Panc1 (cell line): ENCODE measurements at regions not wholly inside any gene's neighbourhood (a gene's known extent, or its start where the extent isn't known, plus 50 kb on each side); places are given as distances from the start of the nearest gene placed in this dataset.
"Not testable (repeated sequence)": the region's sequence is repeated elsewhere in the genome, so short reads cannot be mapped to it uniquely, and the experiment has no call there.

Experiments
- ATAC-seq: fragments of 200-7000 bp; cut with Tn5 transposase; 2 replicates; pipeline ENCODE4 v1.9.1; 2020; ENCODE audit warnings: mild to moderate bottlenecking, moderate library complexity
- BruUV-seq: library from RNA; stranded (reverse); fragments of 400-500 nt; replicated peaks from 2 replicates; lab custom pipeline; 2021; lab: Mats Ljungman, UMichigan
- CTCF ChIA-PET: fragments of 300-600 bp; sonication (Branson Sonifier 250); formaldehyde crosslinking; loops from one replicate; lab custom pipeline; 2022; ENCODE audit warnings: antibody characterized with exemption; lab: Charles Lee
- POLR2A ChIA-PET: fragments of 300-600 bp; sonication (Branson Sonifier 250); formaldehyde crosslinking; loops from one replicate; lab custom pipeline; 2022; ENCODE audit warnings: antibody characterized with exemption; lab: Charles Lee
- DNase-seq: peaks from one replicate; pipeline ENCODE4 v3.0.0-alpha.2; 2010; ENCODE audit warnings: low read depth, low spot score
- H3K27ac ChIP-seq: 2 replicates; pipeline ENCODE4 v1.5.1; 2011; ENCODE audit warnings: mild to moderate bottlenecking, low read length, inconsistent platforms
- H3K27me3 ChIP-seq: fragments of 200-500 bp; sonication (Bioruptor generic); 2 replicates; pipeline ENCODE4 v1.6.0; 2014; ENCODE audit warnings: low read length, inconsistent platforms; ENCODE audit not compliant: control insufficient read depth, insufficient read depth
- H3K36me3 ChIP-seq: fragments of 200-500 bp; sonication (Bioruptor generic); 2 replicates; pipeline ENCODE4 v1.5.1; 2014; ENCODE audit warnings: inconsistent platforms, mild to moderate bottlenecking, low read length, moderate library complexity; ENCODE audit not compliant: control insufficient read depth, insufficient read depth
- H3K4me1 ChIP-seq: 2 replicates; pipeline ENCODE4 v1.5.1; 2011; ENCODE audit warnings: inconsistent platforms, mild to moderate bottlenecking, low read length, moderate library complexity; ENCODE audit not compliant: control insufficient read depth, insufficient read depth
- H3K4me3 ChIP-seq, 2 experiments: 2 replicates each; pipeline ENCODE4 v1.5.1; 2011 to 2012; ENCODE audit warnings: low read depth in 2 of 2, low read length in 2 of 2, mild to moderate bottlenecking in 2 of 2, inconsistent platforms in 1 of 2, moderate library complexity in 1 of 2
- H3K9me3 ChIP-seq: fragments of 200-500 bp; sonication (Bioruptor generic); 2 replicates; pipeline ENCODE4 v1.5.1; 2014; ENCODE audit warnings: low read depth, mild to moderate bottlenecking, inconsistent platforms, low read length, moderate library complexity; ENCODE audit not compliant: control insufficient read depth, insufficient read depth
- CTCF ChIP-seq: fragments of 450-650 bp; IDR thresholded peaks from 2 replicates; pipeline ENCODE4 v1.5.1; 2017; ENCODE audit warnings: mild to moderate bottlenecking
- POLR2AphosphoS5 ChIP-seq: IDR thresholded peaks from 2 replicates; pipeline ENCODE4 v1.6.1; 2012; ENCODE audit warnings: mild to moderate bottlenecking, low read depth, low read length, moderate library complexity
- REST ChIP-seq, 2 experiments: IDR thresholded peaks; 2 replicates each; pipeline ENCODE4 v1.6.1; 2011 to 2012; ENCODE audit warnings: low read depth in 2 of 2, control low read depth in 1 of 2, low read length in 1 of 2, mild to moderate bottlenecking in 1 of 2, moderate library complexity in 1 of 2; ENCODE audit not compliant: insufficient read depth in 1 of 2
- SIN3A ChIP-seq: IDR thresholded peaks from 2 replicates; pipeline ENCODE4 v1.6.1; 2012; ENCODE audit warnings: low read depth, mild to moderate bottlenecking, low read length, moderate library complexity, borderline replicate concordance; ENCODE audit not compliant: insufficient read depth
- TCF7L2 ChIP-seq: IDR thresholded peaks from 2 replicates; pipeline ENCODE4 v1.6.1; 2011; ENCODE audit warnings: mild to moderate bottlenecking, low read depth, low read length, inconsistent platforms
- in situ Hi-C: cut with HindIII; loops from 2 replicates; pipeline ENCODE4 v1.10.0; 2016; ENCODE audit warnings: low sequenced_read_pairs, low pct_unique_long_range_greater_than_20kb
- intact Hi-C: fragments of 100-400 bp; cut with micrococcal nuclease; formaldehyde crosslinking; loops from one replicate; pipeline ENCODE4 v1.10.0; 2022; ENCODE audit not compliant: unreplicated experiment

DNA sequence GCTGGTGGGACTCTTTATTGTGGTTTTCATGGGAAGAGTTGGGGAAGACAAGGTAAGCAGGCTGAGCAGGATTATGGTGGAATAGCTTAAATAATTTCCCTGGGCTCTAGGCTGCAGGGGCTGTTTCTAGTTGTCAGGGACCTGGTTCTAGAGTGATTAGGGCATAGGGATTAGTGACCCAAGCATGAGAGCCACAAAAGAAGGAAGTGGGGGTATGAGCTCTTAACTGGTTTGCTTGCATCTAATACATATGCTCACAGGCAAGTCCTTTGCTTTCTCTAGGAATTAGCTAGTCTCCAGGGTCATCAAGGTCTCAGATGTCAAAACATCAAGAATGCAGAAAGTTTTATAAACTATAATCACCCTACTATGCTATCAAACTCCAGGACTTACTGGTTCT is 67.5 kb upstream of the NRN1 start:
- no peaks in the 10 kb centered on the region for H3K27me3 ChIP-seq
- DNase-seq (no peak), ATAC-seq (no peak)
- in situ Hi-C loops = no loop called here
- no peaks in the 10 kb centered on the region for H3K9me3 ChIP-seq
- TF ChIP-seq CTCF (no peak), SIN3A (no peak), POLR2AphosphoS5 (no peak), TCF7L2 (no peak), REST (IDR thresholded peaks at IDR 0.05; ENCODE audit: insufficient read depth in 1 of 2, low read depth in 2 of 2, low read length in 1 of 2) (no peak)
- no peak overlapping the region for H3K27ac ChIP-seq
- intact Hi-C loops = no loop called here
- POLR2A ChIA-PET = no interaction called here
- no peaks in the 10 kb centered on the region for H3K4me1 ChIP-seq
- H3K36me3 ChIP-seq = no peaks in the 10 kb centered on the region
- BruUV-seq = no TSS peak
- CTCF ChIA-PET = no interaction called here
- no peak overlapping the region for H3K4me3 ChIP-seq

DNA sequence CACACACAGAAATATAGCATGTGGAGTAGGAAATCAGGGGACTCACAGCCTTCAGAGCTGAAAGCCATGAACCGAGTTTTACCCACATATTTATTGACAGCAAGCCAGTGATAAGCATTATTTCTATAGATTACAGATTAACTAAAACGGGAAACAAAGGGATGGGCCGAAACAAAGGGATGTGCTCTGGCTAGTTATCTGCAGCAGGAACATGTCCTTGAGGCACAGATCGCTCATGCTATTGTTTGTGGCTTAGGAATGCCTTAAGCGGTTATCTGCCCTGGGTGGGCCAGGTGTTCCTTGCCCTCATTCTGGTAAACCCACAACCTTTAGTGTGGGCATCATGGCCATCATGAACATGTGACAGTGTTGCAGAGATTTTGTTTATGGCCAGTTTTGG is 61.4 kb upstream of the NRN1 start:
- ATAC-seq, CTCF ChIA-PET: not testable (repeated sequence)

GRCh38 chr6:6058054-6058444 is 51.3 kb upstream of the NRN1 start:
- peaks cover 9% of the 10 kb centered on the region for H3K27me3 ChIP-seq
- ATAC-seq = no peak
- H3K36me3 ChIP-seq = no peaks in the 10 kb centered on the region
- H3K9me3 ChIP-seq = no peaks in the 10 kb centered on the region
- no peak overlapping the region for H3K4me3 ChIP-seq
- no peak for DNase-seq
- ChIA-PET POLR2A (no interaction called here), CTCF (interaction anchor here (1.1 to 2.1 kb wide), 2 partner anchors 489 to 587 kb away, joined by 3 to 7 read pairs; no protein-coding TSS in a partner anchor)
- BruUV-seq = no TSS peak
- H3K4me1 ChIP-seq = no peaks in the 10 kb centered on the region
- H3K27ac ChIP-seq = no peak overlapping the region
- in situ Hi-C loops = no loop called here
- TF ChIP-seq CTCF (no peak), SIN3A (no peak), POLR2AphosphoS5 (no peak), REST (IDR thresholded peaks at IDR 0.05; ENCODE audit: insufficient read depth in 1 of 2, low read depth in 2 of 2, low read length in 1 of 2) (no peak), TCF7L2 (no peak)
- intact Hi-C loops = loop anchor here (10.0 kb wide), 2 partner anchors 167 to 257 kb away; no protein-coding TSS in a partner anchor

More for the DNA sequence above, 61.4 kb upstream of the NRN1 start:
- BruUV-seq, intact Hi-C loops, in situ Hi-C loops, H3K4me1 ChIP-seq, H3K36me3 ChIP-seq, H3K27ac ChIP-seq, DNase-seq, POLR2A ChIA-PET, H3K4me3 ChIP-seq, H3K9me3 ChIP-seq, H3K27me3 ChIP-seq: not testable (repeated sequence)
